Cardiac fibroblast (primary cell): ENCODE measurements at regions not wholly inside any gene's neighbourhood (a gene's known extent, or its start where the extent isn't known, plus 50 kb on each side); places are given as distances from the start of the nearest gene placed in this dataset.
A peak's percentile ranks its signal among the peaks of the same experiment; 100 is the strongest.

ENCODE experiments used
- DNase-seq, 2 donors: peaks; one replicate each; pipeline versions ENCODE4 v3.0.0 to v3.0.0-alpha.2; 2010; ENCODE audit warnings: low read depth in 2 of 2
- H3K4me3 ChIP-seq, 2 donors: replicated peaks in 1 of 2; 1 replicate in 1 of 2; 2 replicates in 1 of 2; pipeline ENCODE4 v1.5.1; 2011; ENCODE audit warnings: low read depth in 2 of 2, low read length in 2 of 2, mild to moderate bottlenecking in 2 of 2, moderate library complexity in 1 of 2
- TF ChIP-seq, protein P1 (sequence below): IDR thresholded peaks from one replicate; pipeline ENCODE4 v1.5.1; 2011; ENCODE audit warnings: low read depth, mild to moderate bottlenecking, low read length, inconsistent platforms

DNA sequence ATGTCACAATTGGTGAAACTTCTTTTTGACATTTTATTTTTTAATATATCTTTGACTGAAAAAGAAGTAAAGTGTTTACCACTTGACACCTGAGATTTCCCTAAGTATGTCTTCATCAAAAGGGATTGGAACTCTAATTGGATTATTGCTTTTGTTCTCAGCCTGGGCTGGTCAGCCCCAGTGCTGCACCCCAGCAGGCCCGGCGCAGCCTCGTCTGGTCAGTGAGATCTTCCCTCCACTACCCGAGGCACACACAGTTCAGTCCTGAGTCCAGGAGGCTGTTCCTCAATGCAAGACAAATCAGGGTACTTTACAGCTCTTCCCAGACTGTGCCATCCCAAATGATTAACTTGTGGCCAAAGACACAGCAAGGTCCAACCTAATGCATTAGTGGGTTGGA is 146.9 kb upstream of the SEMA6D start:
- TF ChIP-seq, protein P1, sequence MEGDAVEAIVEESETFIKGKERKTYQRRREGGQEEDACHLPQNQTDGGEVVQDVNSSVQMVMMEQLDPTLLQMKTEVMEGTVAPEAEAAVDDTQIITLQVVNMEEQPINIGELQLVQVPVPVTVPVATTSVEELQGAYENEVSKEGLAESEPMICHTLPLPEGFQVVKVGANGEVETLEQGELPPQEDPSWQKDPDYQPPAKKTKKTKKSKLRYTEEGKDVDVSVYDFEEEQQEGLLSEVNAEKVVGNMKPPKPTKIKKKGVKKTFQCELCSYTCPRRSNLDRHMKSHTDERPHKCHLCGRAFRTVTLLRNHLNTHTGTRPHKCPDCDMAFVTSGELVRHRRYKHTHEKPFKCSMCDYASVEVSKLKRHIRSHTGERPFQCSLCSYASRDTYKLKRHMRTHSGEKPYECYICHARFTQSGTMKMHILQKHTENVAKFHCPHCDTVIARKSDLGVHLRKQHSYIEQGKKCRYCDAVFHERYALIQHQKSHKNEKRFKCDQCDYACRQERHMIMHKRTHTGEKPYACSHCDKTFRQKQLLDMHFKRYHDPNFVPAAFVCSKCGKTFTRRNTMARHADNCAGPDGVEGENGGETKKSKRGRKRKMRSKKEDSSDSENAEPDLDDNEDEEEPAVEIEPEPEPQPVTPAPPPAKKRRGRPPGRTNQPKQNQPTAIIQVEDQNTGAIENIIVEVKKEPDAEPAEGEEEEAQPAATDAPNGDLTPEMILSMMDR = no peak
- H3K4me3 ChIP-seq = no peak overlapping the region
- DNase-seq = no peak

- TF ChIP-seq, protein P1 = no peak
- no peak overlapping the region for H3K4me3 ChIP-seq
- no peak for DNase-seq
Observed at GRCh38 chr15:47570881-47571640, 146.2 kb upstream of the SEMA6D start.

- no peak overlapping the region for H3K4me3 ChIP-seq
- TF ChIP-seq, protein P1 = no peak
- DNase-seq = no peak
Observed at GRCh38 chr15:47573673-47574072, 143.6 kb upstream of the SEMA6D start.

DNA sequence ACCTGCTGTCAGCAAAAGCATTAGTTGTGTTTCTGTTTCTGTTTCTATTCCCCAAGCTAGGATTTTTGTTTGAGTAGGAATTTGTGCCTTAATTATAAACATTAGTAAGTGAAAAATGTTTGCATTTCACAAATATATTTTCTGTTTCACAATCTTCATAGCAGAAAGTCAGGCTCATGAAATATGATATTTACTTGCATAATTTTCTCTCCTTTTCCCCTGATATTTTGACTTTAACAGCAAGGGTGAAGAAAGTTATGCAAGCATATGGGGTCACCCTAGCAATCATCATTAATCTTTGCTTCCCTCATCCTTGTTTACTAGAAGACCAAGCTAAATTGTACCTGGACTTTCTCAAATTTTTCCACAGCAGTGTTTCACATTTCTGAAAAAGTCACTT is 140.3 kb upstream of the SEMA6D start:
- TF ChIP-seq, protein P1 = no peak
- peak; percentile 7 to 21 for DNase-seq
- H3K4me3 ChIP-seq = no peak overlapping the region

GRCh38 chr15:47577461-47577860 is 139.8 kb upstream of the SEMA6D start:
- TF ChIP-seq, protein P1 = no peak
- no peak for DNase-seq
- no peak overlapping the region for H3K4me3 ChIP-seq

DNA sequence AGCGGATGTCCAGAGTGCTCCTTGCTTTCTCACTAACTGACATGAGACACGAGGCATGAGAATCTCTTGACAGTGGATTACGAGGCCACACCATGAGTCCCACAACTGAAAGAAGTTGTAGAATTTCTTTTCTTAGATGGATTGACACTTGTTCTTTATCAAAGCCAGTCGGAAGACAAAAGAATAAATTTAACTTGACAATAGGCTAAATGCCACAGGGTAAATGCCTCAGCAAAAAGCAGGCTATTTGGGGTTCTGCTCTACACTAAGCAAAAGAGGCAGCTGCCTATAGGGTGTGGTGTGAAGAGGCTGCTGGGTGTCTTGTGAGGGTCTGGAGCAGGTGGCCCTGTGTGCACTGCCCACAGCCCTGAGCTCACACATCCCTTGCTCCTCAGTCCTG is 135.1 kb upstream of the SEMA6D start:
- no peak for DNase-seq
- TF ChIP-seq, protein P1 = no peak

GRCh38 chr15:47584316-47584715 is 133.0 kb upstream of the SEMA6D start:
- no peak for DNase-seq
- TF ChIP-seq, protein P1 = no peak
- H3K4me3 ChIP-seq = no peak overlapping the region

More for the DNA sequence above, 135.1 kb upstream of the SEMA6D start:
- H3K4me3 ChIP-seq = no peak overlapping the region
